ENCODE measurements at regions not wholly inside any gene's neighbourhood (a gene's known extent, or its start where the extent isn't known, plus 50 kb on each side); places are given as distances from the start of the nearest gene placed in this dataset.
"Not testable (repeated sequence)": the region's sequence is repeated elsewhere in the genome, so short reads cannot be mapped to it uniquely, and the experiment has no call there.

DNA sequence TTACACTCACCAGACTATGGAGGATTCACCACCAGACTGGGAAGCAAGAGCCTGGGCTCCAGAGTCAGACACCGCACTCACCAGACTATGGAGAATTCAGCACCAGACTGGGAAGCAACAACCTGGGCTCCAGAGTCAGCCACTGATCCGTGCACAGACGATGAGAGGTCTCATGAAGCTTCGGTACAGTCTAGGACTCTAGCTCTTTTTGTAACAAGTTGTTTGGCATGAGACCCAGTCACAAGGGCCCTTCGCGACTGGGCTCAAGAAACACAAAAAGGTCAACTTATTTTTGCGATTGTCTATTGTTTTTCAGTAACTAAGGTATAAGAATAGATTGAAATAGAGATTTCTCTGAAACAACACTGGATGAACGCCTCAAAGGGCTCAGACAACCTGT, 192.7 kb upstream of the ADAMTSL1 start:
- peaks cover 8% of the 10 kb centered on the region for H3K36me3 Mint-ChIP-seq (ENCODE audit: low read depth)
- no peak overlapping the region for H3K27ac Mint-ChIP-seq (ENCODE audit: unreplicated experiment)
- TF ChIP-seq, protein P1, sequence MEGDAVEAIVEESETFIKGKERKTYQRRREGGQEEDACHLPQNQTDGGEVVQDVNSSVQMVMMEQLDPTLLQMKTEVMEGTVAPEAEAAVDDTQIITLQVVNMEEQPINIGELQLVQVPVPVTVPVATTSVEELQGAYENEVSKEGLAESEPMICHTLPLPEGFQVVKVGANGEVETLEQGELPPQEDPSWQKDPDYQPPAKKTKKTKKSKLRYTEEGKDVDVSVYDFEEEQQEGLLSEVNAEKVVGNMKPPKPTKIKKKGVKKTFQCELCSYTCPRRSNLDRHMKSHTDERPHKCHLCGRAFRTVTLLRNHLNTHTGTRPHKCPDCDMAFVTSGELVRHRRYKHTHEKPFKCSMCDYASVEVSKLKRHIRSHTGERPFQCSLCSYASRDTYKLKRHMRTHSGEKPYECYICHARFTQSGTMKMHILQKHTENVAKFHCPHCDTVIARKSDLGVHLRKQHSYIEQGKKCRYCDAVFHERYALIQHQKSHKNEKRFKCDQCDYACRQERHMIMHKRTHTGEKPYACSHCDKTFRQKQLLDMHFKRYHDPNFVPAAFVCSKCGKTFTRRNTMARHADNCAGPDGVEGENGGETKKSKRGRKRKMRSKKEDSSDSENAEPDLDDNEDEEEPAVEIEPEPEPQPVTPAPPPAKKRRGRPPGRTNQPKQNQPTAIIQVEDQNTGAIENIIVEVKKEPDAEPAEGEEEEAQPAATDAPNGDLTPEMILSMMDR (IDR thresholded peaks at IDR 0.05), result no peak
- no peak overlapping the region for H3K4me3 Mint-ChIP-seq (ENCODE audit: unreplicated experiment)
- H3K4me1 Mint-ChIP-seq (ENCODE audit: low read depth), result no peaks in the 10 kb centered on the region
- no peak for DNase-seq (ENCODE audit: low spot score)
- no peaks in the 10 kb centered on the region for H3K27me3 Mint-ChIP-seq (ENCODE audit: low read depth)
- H3K9me3 Mint-ChIP-seq (ENCODE audit: low read depth), result peaks cover 28% of the 10 kb centered on the region

DNA sequence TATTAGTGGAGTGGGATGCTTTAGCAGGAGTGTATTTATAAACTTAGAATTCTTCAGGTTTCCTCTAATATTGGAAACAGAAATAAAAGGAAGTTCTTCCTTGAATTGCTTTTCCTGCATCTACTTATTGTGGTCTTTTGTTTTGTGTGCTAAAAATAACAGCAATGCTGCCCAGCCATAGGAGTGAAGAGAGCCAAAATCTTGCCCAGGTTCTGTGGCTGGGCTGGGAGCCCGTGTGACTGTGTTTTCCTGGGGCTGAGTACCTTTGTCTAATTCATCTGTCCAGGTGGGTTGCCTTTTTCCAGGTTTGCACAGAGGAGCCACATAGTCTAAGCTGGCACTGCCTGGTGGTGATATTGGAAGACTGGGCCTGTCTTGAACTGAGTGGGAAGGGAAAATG, 179.7 kb upstream of the ADAMTSL1 start:
- Mint-ChIP-seq H3K4me1 (ENCODE audit: low read depth) (peaks cover 16% of the 10 kb centered on the region), H3K4me3 (ENCODE audit: unreplicated experiment) (no peak overlapping the region), H3K36me3 (ENCODE audit: low read depth) (no peaks in the 10 kb centered on the region), H3K9me3 (ENCODE audit: low read depth) (no peaks in the 10 kb centered on the region), H3K27ac (ENCODE audit: unreplicated experiment) (no peak overlapping the region), H3K27me3 (ENCODE audit: low read depth) (no peaks in the 10 kb centered on the region)
- TF ChIP-seq, protein P1 (IDR thresholded peaks at IDR 0.05), result no peak
- DNase-seq (ENCODE audit: low spot score), result no peak

DNA sequence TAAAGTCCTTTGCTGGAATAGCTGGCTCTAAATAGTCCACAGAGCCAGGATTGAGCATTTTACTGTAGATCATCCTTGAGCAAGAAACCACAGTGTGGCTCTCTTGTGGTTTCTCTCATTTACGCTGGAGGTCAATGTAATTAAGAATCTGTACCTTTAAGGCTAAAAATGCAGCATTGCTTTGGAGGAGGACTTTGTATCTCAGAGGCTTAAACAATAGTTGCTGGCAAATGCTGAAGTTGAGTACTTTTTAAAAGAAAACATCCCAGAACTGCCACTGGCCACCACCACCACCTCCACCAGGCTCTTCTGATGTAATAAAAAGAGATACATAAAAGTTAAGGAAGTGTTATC, 177.3 kb upstream of the ADAMTSL1 start:
- TF ChIP-seq, protein P1 (IDR thresholded peaks at IDR 0.05), result no peak
- Mint-ChIP-seq H3K4me3 (ENCODE audit: unreplicated experiment) (no peak overlapping the region), H3K27me3 (ENCODE audit: low read depth) (no peaks in the 10 kb centered on the region), H3K36me3 (ENCODE audit: low read depth) (no peaks in the 10 kb centered on the region), H3K9me3 (ENCODE audit: low read depth) (no peaks in the 10 kb centered on the region), H3K4me1 (ENCODE audit: low read depth) (peaks cover 16% of the 10 kb centered on the region), H3K27ac (ENCODE audit: unreplicated experiment) (peak overlapping the region; percentile 45)
- DNase-seq (ENCODE audit: low spot score), result no peak

DNA sequence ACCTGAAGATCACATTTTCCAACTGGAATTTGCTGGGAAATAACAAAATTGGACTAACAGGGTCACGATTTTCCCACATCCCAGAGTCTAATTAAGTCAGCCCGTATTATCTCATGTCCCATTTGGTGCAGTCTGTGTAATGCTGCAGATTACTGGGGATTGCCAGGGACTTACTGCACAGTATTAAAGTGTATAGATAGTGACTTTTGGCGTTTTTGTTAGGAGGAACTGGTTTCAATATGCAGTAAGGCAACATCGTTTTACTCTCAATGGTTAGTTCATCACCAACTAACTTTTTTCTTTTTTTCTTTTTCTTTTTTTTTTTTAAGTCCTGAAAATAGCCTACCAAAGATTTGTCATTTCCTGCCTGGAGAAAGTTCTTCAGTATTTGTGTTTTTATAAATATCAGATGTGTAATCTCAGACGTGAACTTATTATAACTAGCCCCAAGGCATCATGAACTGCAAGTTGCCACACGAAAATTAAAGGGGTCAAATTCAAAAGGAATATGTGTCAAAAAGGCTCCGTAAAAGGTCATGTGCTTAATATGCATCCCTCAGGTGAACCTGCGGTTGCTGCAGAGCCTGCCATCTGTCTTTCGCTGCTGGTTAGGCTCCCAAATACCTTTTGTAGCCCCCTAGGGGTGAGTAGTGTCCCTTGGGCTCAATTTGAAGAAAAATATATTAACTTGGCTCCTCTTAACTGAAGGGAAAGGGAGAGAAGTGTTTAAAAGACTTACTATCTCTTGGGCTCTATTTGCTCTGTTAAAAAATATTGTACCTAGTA, 176.7 kb upstream of the ADAMTSL1 start:
- Mint-ChIP-seq H3K4me1 (ENCODE audit: low read depth) (peaks cover 16% of the 10 kb centered on the region), H3K9me3 (ENCODE audit: low read depth) (no peaks in the 10 kb centered on the region), H3K4me3 (ENCODE audit: unreplicated experiment) (peak overlapping the region; percentile 46), H3K36me3 (ENCODE audit: low read depth) (no peaks in the 10 kb centered on the region), H3K27ac (ENCODE audit: unreplicated experiment) (peak overlapping the region; percentile 45), H3K27me3 (ENCODE audit: low read depth) (no peaks in the 10 kb centered on the region)
- no peak for DNase-seq (ENCODE audit: low spot score)
- TF ChIP-seq, protein P1 (IDR thresholded peaks at IDR 0.05), result peak; percentile 71

DNA sequence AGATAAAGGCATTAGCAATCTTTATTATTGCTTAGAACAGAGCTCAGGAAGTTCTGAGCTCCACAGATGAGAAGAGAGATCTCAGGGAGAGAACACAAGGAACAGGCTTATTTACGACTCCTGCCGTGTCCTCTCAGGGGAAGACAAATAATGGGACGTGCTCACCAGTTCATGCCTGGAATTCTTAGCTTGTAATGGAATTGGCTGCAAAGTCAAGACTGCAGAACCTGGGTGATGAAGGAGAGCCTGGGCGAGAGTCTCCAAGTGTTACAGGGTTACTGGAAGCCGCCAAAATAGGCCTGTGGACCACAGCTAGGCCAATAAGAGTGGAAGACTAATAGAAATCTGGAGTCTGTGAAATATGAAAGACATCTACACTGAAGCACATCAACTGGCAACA, 174.5 kb upstream of the ADAMTSL1 start:
- Mint-ChIP-seq H3K27me3 (ENCODE audit: low read depth) (no peaks in the 10 kb centered on the region), H3K9me3 (ENCODE audit: low read depth) (no peaks in the 10 kb centered on the region), H3K4me1 (ENCODE audit: low read depth) (peaks cover 20% of the 10 kb centered on the region), H3K27ac (ENCODE audit: unreplicated experiment) (no peak overlapping the region), H3K4me3 (ENCODE audit: unreplicated experiment) (no peak overlapping the region), H3K36me3 (ENCODE audit: low read depth) (no peaks in the 10 kb centered on the region)
- no peak for DNase-seq (ENCODE audit: low spot score)
- TF ChIP-seq, protein P1 (IDR thresholded peaks at IDR 0.05), result no peak

DNA sequence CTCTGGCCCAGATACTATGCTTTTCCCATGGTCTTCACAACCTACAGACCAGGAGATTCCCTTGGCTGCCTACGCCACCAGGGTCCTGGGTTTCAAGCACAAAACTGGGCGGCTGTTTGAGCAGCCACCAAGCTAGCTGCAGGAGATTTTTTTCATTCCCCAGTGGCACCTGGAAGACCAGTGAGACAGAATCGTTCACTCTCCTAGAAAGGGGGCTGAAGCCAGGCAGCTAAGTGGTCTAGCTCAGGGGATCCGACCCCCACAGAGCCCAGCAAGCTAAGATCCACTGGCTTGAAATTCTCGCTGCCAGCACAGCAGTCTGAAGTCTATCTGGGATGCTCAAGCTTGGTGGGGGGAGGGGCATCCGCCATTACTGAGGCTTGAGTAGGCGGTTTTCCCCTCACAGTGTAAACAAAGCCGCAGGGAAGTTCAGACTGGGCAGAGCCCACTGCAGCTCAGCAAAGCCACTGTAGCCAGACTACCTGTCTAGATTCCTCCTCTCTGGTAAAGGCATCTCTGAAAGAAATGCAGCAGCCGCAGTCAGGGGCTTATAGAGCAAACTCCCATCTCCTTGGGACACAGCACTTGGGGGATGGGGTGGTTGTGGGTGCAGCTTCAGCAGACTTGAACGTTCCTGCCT, 168.7 kb upstream of the ADAMTSL1 start:
- H3K4me1 Mint-ChIP-seq (ENCODE audit: low read depth), result peaks cover 12% of the 10 kb centered on the region
- H3K27me3 Mint-ChIP-seq (ENCODE audit: low read depth); H3K27ac Mint-ChIP-seq (ENCODE audit: unreplicated experiment); H3K4me3 Mint-ChIP-seq (ENCODE audit: unreplicated experiment); H3K36me3 Mint-ChIP-seq (ENCODE audit: low read depth): not testable (repeated sequence)
- peaks cover 18% of the 10 kb centered on the region for H3K9me3 Mint-ChIP-seq (ENCODE audit: low read depth)
- peak; percentile 40 for DNase-seq (ENCODE audit: low spot score)
